HepG2 (cell line): ENCODE measurements at regions not wholly inside any gene's neighbourhood (a gene's known extent, or its start where the extent isn't known, plus 50 kb on each side); places are given as distances from the start of the nearest gene placed in this dataset.

ENCODE experiments used
- HIC2 ChIP-seq: sonication (generic); formaldehyde crosslinking; IDR thresholded peaks from 2 replicates; pipeline ENCODE4 v1.9.0; 2022; ENCODE audit warnings: low read depth, missing genetic modification reagents
- TF ChIP-seq, protein P1 (sequence below): sonication (generic); formaldehyde crosslinking; IDR thresholded peaks from 2 replicates; pipeline ENCODE4 v1.5.0; 2020; ENCODE audit warnings: mild to moderate bottlenecking, missing genetic modification reagents, borderline replicate concordance
- TF ChIP-seq, protein P2 (sequence below): sonication (generic); formaldehyde crosslinking; IDR thresholded peaks from 2 replicates; pipeline ENCODE4 v1.4.0; 2020; ENCODE audit warnings: mild to moderate bottlenecking, missing genetic modification reagents

GRCh38 chr7:46786221-46786954 lies 795.5 kb downstream of the TNS3 start (continued):
- TF ChIP-seq, protein P1, sequence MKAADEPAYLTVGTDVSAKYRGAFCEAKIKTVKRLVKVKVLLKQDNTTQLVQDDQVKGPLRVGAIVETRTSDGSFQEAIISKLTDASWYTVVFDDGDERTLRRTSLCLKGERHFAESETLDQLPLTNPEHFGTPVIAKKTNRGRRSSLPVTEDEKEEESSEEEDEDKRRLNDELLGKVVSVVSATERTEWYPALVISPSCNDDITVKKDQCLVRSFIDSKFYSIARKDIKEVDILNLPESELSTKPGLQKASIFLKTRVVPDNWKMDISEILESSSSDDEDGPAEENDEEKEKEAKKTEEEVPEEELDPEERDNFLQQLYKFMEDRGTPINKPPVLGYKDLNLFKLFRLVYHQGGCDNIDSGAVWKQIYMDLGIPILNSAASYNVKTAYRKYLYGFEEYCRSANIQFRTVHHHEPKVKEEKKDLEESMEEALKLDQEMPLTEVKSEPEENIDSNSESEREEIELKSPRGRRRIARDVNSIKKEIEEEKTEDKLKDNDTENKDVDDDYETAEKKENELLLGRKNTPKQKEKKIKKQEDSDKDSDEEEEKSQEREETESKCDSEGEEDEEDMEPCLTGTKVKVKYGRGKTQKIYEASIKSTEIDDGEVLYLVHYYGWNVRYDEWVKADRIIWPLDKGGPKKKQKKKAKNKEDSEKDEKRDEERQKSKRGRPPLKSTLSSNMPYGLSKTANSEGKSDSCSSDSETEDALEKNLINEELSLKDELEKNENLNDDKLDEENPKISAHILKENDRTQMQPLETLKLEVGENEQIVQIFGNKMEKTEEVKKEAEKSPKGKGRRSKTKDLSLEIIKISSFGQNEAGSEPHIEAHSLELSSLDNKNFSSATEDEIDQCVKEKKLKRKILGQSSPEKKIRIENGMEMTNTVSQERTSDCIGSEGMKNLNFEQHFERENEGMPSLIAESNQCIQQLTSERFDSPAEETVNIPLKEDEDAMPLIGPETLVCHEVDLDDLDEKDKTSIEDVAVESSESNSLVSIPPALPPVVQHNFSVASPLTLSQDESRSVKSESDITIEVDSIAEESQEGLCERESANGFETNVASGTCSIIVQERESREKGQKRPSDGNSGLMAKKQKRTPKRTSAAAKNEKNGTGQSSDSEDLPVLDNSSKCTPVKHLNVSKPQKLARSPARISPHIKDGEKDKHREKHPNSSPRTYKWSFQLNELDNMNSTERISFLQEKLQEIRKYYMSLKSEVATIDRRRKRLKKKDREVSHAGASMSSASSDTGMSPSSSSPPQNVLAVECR (CRISPR knock-in tag), result no peak
- TF ChIP-seq, protein P2, sequence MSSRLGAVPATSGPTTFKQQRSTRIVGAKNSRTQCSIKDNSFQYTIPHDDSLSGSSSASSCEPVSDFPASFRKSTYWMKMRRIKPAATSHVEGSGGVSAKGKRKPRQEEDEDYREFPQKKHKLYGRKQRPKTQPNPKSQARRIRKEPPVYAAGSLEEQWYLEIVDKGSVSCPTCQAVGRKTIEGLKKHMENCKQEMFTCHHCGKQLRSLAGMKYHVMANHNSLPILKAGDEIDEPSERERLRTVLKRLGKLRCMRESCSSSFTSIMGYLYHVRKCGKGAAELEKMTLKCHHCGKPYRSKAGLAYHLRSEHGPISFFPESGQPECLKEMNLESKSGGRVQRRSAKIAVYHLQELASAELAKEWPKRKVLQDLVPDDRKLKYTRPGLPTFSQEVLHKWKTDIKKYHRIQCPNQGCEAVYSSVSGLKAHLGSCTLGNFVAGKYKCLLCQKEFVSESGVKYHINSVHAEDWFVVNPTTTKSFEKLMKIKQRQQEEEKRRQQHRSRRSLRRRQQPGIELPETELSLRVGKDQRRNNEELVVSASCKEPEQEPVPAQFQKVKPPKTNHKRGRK (CRISPR knock-in tag), result no peak
- TF ChIP-seq HIC2 (CRISPR knock-in tag), result no peak
